ENCODE measurements at regions not wholly inside any gene's neighbourhood (a gene's known extent, or its start where the extent isn't known, plus 50 kb on each side); places are given as distances from the start of the nearest gene placed in this dataset.

DNA sequence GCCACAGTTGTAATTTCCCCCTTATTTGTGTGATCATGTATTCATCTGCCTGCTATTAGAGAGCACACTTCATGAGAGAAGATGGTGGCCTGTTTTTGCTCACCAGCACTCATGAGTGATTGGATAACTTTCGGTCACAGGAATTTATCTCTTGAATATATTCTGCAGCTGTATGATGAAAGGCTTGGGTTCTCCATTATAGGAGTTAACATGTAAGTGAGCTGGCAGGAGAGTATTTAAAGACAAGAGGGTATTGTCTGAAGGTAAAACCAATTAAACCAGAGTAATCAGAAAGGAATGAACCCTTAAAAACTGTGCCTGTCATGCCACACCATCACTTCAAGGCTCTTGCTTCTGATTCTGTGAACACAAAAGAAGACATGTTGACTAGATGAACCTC, 574.9 kb upstream of the CAMK1G start:
- DNase-seq = no peak
- POLR2A ChIA-PET = no interaction called here
- CTCF ChIA-PET = no interaction called here

DNA sequence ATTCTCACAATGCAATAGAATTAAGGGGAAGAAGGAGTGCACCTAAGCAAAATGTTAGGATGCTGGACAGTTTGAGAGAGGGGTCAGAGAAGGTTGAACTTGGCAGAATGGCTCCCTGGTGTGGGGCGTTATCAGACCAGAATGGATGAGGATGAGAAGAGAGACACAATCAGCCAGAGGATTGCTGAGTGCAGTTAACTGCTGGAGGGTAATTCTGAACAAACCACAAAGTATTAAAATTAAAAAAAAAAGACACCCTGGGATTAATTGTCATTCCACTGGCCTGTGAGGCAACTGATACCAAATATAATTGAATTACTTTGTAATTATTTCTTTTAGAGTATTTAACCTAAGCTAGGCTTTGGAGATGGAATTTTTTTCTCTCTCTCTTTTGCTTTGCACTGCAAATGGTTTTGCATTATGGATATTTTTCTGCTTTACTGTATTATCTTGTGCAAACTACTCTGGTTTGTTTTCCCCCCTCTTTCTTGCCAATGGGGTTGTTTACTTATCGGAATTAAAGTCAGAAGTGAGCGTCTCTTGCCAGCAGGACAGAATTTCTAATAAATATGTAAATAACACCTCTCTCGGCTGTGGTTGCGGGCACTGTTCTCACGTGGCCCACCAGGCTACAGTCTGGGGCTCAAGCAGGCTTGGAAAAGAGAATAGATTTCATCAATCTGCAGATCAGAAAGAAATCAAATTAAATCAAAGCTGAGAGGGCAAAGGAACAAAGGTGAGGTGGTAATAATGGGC, 572.9 kb upstream of the CAMK1G start:
- ChIA-PET CTCF (interaction anchor here (0.6 kb wide), 1 partner anchor 1152 kb away, joined by 3 read pairs; no protein-coding TSS in a partner anchor), POLR2A (no interaction called here)
- ATAC-seq (ENCODE audit: poor library complexity) (no peak), DNase-seq (no peak)
- Histone ChIP-seq H3K4me1 (ENCODE audit: insufficient read depth, low read length) (no peaks in the 10 kb centered on the region), H3K4me3 (ENCODE audit: low read length) (no peak overlapping the region), H3K27me3 (ENCODE audit: control insufficient read depth in 1 of 2, insufficient read depth in 2 of 2, low read length in 2 of 2) (no peaks in the 10 kb centered on the region), H3K27ac (ENCODE audit: low read depth in 1 of 2, low read length in 2 of 2) (no peak overlapping the region), H3K36me3 (ENCODE audit: insufficient read depth, low read length) (no peaks in the 10 kb centered on the region), H3K9me3 (ENCODE audit: control insufficient read depth in 1 of 2, insufficient read depth in 1 of 2, low read length in 2 of 2) (no peaks in the 10 kb centered on the region)
- TF ChIP-seq, protein P1, sequence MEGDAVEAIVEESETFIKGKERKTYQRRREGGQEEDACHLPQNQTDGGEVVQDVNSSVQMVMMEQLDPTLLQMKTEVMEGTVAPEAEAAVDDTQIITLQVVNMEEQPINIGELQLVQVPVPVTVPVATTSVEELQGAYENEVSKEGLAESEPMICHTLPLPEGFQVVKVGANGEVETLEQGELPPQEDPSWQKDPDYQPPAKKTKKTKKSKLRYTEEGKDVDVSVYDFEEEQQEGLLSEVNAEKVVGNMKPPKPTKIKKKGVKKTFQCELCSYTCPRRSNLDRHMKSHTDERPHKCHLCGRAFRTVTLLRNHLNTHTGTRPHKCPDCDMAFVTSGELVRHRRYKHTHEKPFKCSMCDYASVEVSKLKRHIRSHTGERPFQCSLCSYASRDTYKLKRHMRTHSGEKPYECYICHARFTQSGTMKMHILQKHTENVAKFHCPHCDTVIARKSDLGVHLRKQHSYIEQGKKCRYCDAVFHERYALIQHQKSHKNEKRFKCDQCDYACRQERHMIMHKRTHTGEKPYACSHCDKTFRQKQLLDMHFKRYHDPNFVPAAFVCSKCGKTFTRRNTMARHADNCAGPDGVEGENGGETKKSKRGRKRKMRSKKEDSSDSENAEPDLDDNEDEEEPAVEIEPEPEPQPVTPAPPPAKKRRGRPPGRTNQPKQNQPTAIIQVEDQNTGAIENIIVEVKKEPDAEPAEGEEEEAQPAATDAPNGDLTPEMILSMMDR (IDR thresholded peaks at IDR 0.05) = no peak
- intact Hi-C loops (cut with DNase I, micrococcal nuclease) = no loop called here
- no peaks in the 10 kb centered on the region for H3K36me3 Mint-ChIP-seq (ENCODE audit: low read depth)
- H3K27ac Mint-ChIP-seq = no peak overlapping the region
- no peaks in the 10 kb centered on the region for H3K4me1 Mint-ChIP-seq (ENCODE audit: low read depth)
- no peak overlapping the region for H3K4me3 Mint-ChIP-seq
- peaks cover 3% of the 10 kb centered on the region for H3K27me3 Mint-ChIP-seq
- H3K9me3 Mint-ChIP-seq = no peaks in the 10 kb centered on the region

More for the DNA sequence above, 574.9 kb upstream of the CAMK1G start:
- no peak overlapping the region for H3K27ac ChIP-seq (ENCODE audit: low read depth in 1 of 2, low read length in 2 of 2)
- no peak overlapping the region for H3K4me3 ChIP-seq (ENCODE audit: low read length)
- intact Hi-C loops (cut with DNase I, micrococcal nuclease) = no loop called here
- H3K9me3 ChIP-seq (ENCODE audit: control insufficient read depth in 1 of 2, insufficient read depth in 1 of 2, low read length in 2 of 2) = no peaks in the 10 kb centered on the region
- Mint-ChIP-seq H3K9me3 (no peaks in the 10 kb centered on the region), H3K36me3 (ENCODE audit: low read depth) (no peaks in the 10 kb centered on the region), H3K4me1 (ENCODE audit: low read depth) (no peaks in the 10 kb centered on the region), H3K27me3 (peaks cover 3% of the 10 kb centered on the region), H3K27ac (no peak overlapping the region), H3K4me3 (no peak overlapping the region)
- H3K36me3 ChIP-seq (ENCODE audit: insufficient read depth, low read length) = no peaks in the 10 kb centered on the region
- no peaks in the 10 kb centered on the region for H3K27me3 ChIP-seq (ENCODE audit: control insufficient read depth in 1 of 2, insufficient read depth in 2 of 2, low read length in 2 of 2)
- TF ChIP-seq, protein P1 (IDR thresholded peaks at IDR 0.05) = no peak
- H3K4me1 ChIP-seq (ENCODE audit: insufficient read depth, low read length) = no peaks in the 10 kb centered on the region
- ATAC-seq (ENCODE audit: poor library complexity) = no peak

DNA sequence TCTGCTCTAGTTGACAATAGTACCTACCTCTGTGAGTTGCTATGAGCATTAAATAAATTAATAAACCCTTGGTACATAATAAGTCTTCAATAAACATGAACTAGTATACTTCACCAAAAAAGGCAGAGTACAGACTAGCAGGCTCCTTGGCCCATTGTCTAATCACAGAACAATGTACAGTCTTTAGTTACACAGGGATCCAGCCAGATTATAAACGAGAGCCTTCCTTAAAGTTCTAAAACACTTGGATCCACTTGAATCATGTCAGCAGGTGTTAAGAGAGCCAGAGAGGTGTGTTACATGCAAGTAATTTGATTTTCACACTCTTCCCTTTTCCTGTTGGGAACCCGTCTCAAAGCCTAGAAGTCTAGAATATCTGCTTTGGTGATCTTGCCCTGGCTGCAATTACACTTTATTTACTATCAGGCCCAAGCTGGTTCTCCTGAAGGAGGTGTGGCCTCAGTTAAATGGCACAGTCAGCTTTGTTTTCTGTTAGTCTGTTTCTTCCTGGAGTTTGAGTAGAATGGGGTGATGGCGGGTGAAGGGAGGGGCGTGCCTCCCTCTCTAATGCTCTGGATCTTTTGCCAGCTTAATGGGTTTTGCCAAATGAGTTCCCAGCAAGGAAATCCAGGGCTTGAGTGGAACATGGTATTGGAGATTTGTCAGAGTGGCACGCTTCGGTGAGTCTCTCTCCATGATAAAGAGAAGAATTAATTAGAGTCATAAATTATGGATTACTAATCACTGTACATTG, 570.9 kb upstream of the CAMK1G start:
- Mint-ChIP-seq H3K36me3 (ENCODE audit: low read depth) (no peaks in the 10 kb centered on the region), H3K4me3 (no peak overlapping the region), H3K4me1 (ENCODE audit: low read depth) (no peaks in the 10 kb centered on the region), H3K27ac (no peak overlapping the region), H3K9me3 (no peaks in the 10 kb centered on the region), H3K27me3 (peaks cover 3% of the 10 kb centered on the region)
- ChIA-PET CTCF (no interaction called here), POLR2A (no interaction called here)
- no peaks in the 10 kb centered on the region for H3K4me1 ChIP-seq (ENCODE audit: insufficient read depth, low read length)
- TF ChIP-seq, protein P1 (IDR thresholded peaks at IDR 0.05) = no peak
- H3K9me3 ChIP-seq (ENCODE audit: control insufficient read depth in 1 of 2, insufficient read depth in 1 of 2, low read length in 2 of 2) = no peaks in the 10 kb centered on the region
- ATAC-seq (ENCODE audit: poor library complexity) (no peak), DNase-seq (no peak)
- no peak overlapping the region for H3K4me3 ChIP-seq (ENCODE audit: low read length)
- no peaks in the 10 kb centered on the region for H3K27me3 ChIP-seq (ENCODE audit: control insufficient read depth in 1 of 2, insufficient read depth in 2 of 2, low read length in 2 of 2)
- H3K27ac ChIP-seq (ENCODE audit: low read depth in 1 of 2, low read length in 2 of 2) = no peak overlapping the region
- intact Hi-C loops (cut with DNase I, micrococcal nuclease) = no loop called here
- no peaks in the 10 kb centered on the region for H3K36me3 ChIP-seq (ENCODE audit: insufficient read depth, low read length)
